WTC11 (cell line): ENCODE measurements at regions not wholly inside any gene's neighbourhood (a gene's known extent, or its start where the extent isn't known, plus 50 kb on each side); places are given as distances from the start of the nearest gene placed in this dataset.

Source experiments
- ESRRA ChIP-seq: sonication (generic); formaldehyde crosslinking; IDR thresholded peaks from 2 replicates; pipeline ENCODE4 v1.8.1; 2022; ENCODE audit warnings: mild to moderate bottlenecking, missing genetic modification reagents, borderline replicate concordance
- GTF2I ChIP-seq: fragments of 250-450 bp; sonication (Bioruptor Pico); conservative IDR thresholded peaks from 2 replicates; pipeline ENCODE4 v1.4.0; 2021; ENCODE audit warnings: mild to moderate bottlenecking
- OVOL2 ChIP-seq: fragments of 250-450 bp; sonication (Bioruptor Pico); IDR thresholded peaks from 2 replicates; pipeline ENCODE4 v1.9.0; 2021; ENCODE audit warnings: mild to moderate bottlenecking, borderline replicate concordance
- ZBTB21 ChIP-seq: sonication (generic); formaldehyde crosslinking; IDR thresholded peaks from 2 replicates; pipeline ENCODE4 v1.8.1; 2023; ENCODE audit warnings: mild to moderate bottlenecking, missing genetic modification reagents, borderline replicate concordance
- ZNF121 ChIP-seq: sonication (generic); formaldehyde crosslinking; IDR thresholded peaks from 2 replicates; pipeline ENCODE4 v1.8.0; 2023; ENCODE audit warnings: missing genetic modification reagents
- ZNF219 ChIP-seq: sonication (generic); formaldehyde crosslinking; IDR thresholded peaks from 2 replicates; pipeline ENCODE4 v1.8.0; 2023; ENCODE audit warnings: missing genetic modification reagents, mild to moderate bottlenecking, borderline replicate concordance
- ZNF671 ChIP-seq: fragments of 250-450 bp; sonication (Bioruptor Pico); IDR thresholded peaks from 2 replicates; pipeline ENCODE4 v1.8.0; 2021; ENCODE audit warnings: mild to moderate bottlenecking
- TF ChIP-seq, protein P1 (sequence below): sonication (generic); formaldehyde crosslinking; IDR thresholded peaks from 2 replicates; pipeline ENCODE4 v1.8.1; 2023; ENCODE audit warnings: mild to moderate bottlenecking, missing genetic modification reagents
- TF ChIP-seq, protein P2 (sequence below): sonication (generic); formaldehyde crosslinking; IDR thresholded peaks from 2 replicates; pipeline ENCODE4 v1.8.1; 2023; ENCODE audit warnings: mild to moderate bottlenecking, moderate library complexity, missing genetic modification reagents
- TF ChIP-seq, protein P3 (sequence below): fragments of 250-450 bp; sonication (Bioruptor Pico); IDR thresholded peaks from 2 replicates; pipeline ENCODE4 v1.9.0; 2021; ENCODE audit warnings: moderate library complexity, mild to moderate bottlenecking, inconsistent platforms, borderline replicate concordance
- TF ChIP-seq, protein P4 (sequence below): sonication (generic); formaldehyde crosslinking; IDR thresholded peaks from 2 replicates; pipeline ENCODE4 v1.8.0; 2023; ENCODE audit warnings: missing genetic modification reagents, mild to moderate bottlenecking, borderline replicate concordance
- TF ChIP-seq, protein P5 (sequence below): fragments of 200-600 bp; IDR thresholded peaks from 2 replicates; pipeline ENCODE4 v1.8.0; 2022; ENCODE audit warnings: antibody characterized with exemption
- TF ChIP-seq, protein P6 (sequence below): sonication (generic); formaldehyde crosslinking; IDR thresholded peaks from 2 replicates; pipeline ENCODE4 v1.8.1; 2023; ENCODE audit warnings: mild to moderate bottlenecking, missing genetic modification reagents
- TF ChIP-seq, protein P7 (sequence below): sonication (generic); formaldehyde crosslinking; conservative IDR thresholded peaks from 2 replicates; pipeline ENCODE4 v1.8.1; 2022; ENCODE audit warnings: mild to moderate bottlenecking, missing genetic modification reagents

DNA sequence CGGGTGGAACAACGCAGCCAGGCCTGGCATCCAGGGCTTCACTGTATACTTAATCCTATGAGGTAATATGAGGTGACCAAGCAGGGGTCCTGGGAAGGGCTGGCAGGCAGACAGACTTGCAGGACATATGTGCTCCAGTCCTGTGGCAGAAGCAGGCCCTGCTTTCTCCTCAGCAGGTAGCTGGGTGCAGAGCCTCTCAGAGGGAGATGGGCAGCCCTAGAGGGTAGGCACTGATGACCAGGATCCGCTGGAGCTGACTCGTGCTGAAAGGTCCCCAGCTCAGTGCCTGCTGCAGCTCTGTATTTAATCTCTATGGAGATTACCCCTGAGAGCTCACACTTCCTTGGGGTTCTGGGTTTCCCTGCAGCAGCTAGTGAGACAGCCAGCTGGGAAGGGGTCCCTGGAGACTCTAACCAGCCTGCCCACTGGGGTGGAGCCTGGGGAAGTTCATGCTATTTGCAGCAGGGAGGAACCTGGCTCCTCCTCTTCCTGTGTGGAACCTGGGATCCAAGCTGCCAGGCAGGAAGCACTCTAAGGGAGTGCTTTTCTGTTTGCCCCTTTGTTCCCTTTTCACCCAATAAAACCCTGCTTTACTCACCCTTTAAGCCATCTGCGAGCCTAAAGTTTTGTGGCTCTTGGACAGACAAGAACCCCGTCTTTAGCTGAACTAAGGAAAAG, 339.2 kb downstream of the DCAF12L2 start (continued):
- TF ChIP-seq, protein P1, sequence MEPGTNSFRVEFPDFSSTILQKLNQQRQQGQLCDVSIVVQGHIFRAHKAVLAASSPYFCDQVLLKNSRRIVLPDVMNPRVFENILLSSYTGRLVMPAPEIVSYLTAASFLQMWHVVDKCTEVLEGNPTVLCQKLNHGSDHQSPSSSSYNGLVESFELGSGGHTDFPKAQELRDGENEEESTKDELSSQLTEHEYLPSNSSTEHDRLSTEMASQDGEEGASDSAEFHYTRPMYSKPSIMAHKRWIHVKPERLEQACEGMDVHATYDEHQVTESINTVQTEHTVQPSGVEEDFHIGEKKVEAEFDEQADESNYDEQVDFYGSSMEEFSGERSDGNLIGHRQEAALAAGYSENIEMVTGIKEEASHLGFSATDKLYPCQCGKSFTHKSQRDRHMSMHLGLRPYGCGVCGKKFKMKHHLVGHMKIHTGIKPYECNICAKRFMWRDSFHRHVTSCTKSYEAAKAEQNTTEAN (CRISPR knock-in tag), result no peak
- TF ChIP-seq, protein P2, sequence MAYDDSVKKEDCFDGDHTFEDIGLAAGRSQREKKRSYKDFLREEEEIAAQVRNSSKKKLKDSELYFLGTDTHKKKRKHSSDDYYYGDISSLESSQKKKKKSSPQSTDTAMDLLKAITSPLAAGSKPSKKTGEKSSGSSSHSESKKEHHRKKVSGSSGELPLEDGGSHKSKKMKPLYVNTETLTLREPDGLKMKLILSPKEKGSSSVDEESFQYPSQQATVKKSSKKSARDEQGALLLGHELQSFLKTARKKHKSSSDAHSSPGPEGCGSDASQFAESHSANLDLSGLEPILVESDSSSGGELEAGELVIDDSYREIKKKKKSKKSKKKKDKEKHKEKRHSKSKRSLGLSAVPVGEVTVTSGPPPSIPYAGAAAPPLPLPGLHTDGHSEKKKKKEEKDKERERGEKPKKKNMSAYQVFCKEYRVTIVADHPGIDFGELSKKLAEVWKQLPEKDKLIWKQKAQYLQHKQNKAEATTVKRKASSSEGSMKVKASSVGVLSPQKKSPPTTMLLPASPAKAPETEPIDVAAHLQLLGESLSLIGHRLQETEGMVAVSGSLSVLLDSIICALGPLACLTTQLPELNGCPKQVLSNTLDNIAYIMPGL, result no peak
- TF ChIP-seq ZNF671 (CRISPR knock-in tag) (no peak), ZBTB21 (CRISPR knock-in tag) (no peak), GTF2I (CRISPR knock-in tag) (no peak), ZNF121 (no peak), ESRRA (CRISPR knock-in tag) (no peak), OVOL2 (CRISPR knock-in tag) (no peak), ZNF219 (CRISPR knock-in tag) (no peak)
- TF ChIP-seq, protein P3, sequence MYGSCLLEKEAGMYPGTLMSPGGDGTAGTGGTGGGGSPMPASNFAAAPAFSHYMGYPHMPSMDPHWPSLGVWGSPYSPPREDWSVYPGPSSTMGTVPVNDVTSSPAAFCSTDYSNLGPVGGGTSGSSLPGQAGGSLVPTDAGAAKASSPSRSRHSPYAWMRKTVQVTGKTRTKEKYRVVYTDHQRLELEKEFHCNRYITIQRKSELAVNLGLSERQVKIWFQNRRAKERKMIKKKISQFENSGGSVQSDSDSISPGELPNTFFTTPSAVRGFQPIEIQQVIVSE (CRISPR knock-in tag), result no peak
- TF ChIP-seq, protein P4, sequence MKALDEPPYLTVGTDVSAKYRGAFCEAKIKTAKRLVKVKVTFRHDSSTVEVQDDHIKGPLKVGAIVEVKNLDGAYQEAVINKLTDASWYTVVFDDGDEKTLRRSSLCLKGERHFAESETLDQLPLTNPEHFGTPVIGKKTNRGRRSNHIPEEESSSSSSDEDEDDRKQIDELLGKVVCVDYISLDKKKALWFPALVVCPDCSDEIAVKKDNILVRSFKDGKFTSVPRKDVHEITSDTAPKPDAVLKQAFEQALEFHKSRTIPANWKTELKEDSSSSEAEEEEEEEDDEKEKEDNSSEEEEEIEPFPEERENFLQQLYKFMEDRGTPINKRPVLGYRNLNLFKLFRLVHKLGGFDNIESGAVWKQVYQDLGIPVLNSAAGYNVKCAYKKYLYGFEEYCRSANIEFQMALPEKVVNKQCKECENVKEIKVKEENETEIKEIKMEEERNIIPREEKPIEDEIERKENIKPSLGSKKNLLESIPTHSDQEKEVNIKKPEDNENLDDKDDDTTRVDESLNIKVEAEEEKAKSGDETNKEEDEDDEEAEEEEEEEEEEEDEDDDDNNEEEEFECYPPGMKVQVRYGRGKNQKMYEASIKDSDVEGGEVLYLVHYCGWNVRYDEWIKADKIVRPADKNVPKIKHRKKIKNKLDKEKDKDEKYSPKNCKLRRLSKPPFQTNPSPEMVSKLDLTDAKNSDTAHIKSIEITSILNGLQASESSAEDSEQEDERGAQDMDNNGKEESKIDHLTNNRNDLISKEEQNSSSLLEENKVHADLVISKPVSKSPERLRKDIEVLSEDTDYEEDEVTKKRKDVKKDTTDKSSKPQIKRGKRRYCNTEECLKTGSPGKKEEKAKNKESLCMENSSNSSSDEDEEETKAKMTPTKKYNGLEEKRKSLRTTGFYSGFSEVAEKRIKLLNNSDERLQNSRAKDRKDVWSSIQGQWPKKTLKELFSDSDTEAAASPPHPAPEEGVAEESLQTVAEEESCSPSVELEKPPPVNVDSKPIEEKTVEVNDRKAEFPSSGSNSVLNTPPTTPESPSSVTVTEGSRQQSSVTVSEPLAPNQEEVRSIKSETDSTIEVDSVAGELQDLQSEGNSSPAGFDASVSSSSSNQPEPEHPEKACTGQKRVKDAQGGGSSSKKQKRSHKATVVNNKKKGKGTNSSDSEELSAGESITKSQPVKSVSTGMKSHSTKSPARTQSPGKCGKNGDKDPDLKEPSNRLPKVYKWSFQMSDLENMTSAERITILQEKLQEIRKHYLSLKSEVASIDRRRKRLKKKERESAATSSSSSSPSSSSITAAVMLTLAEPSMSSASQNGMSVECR, result no peak
- TF ChIP-seq, protein P5, sequence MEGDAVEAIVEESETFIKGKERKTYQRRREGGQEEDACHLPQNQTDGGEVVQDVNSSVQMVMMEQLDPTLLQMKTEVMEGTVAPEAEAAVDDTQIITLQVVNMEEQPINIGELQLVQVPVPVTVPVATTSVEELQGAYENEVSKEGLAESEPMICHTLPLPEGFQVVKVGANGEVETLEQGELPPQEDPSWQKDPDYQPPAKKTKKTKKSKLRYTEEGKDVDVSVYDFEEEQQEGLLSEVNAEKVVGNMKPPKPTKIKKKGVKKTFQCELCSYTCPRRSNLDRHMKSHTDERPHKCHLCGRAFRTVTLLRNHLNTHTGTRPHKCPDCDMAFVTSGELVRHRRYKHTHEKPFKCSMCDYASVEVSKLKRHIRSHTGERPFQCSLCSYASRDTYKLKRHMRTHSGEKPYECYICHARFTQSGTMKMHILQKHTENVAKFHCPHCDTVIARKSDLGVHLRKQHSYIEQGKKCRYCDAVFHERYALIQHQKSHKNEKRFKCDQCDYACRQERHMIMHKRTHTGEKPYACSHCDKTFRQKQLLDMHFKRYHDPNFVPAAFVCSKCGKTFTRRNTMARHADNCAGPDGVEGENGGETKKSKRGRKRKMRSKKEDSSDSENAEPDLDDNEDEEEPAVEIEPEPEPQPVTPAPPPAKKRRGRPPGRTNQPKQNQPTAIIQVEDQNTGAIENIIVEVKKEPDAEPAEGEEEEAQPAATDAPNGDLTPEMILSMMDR, result no peak
- TF ChIP-seq, protein P6, sequence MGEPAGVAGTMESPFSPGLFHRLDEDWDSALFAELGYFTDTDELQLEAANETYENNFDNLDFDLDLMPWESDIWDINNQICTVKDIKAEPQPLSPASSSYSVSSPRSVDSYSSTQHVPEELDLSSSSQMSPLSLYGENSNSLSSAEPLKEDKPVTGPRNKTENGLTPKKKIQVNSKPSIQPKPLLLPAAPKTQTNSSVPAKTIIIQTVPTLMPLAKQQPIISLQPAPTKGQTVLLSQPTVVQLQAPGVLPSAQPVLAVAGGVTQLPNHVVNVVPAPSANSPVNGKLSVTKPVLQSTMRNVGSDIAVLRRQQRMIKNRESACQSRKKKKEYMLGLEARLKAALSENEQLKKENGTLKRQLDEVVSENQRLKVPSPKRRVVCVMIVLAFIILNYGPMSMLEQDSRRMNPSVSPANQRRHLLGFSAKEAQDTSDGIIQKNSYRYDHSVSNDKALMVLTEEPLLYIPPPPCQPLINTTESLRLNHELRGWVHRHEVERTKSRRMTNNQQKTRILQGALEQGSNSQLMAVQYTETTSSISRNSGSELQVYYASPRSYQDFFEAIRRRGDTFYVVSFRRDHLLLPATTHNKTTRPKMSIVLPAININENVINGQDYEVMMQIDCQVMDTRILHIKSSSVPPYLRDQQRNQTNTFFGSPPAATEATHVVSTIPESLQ (CRISPR knock-in tag), result no peak
- TF ChIP-seq, protein P7, sequence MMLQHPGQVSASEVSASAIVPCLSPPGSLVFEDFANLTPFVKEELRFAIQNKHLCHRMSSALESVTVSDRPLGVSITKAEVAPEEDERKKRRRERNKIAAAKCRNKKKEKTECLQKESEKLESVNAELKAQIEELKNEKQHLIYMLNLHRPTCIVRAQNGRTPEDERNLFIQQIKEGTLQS (CRISPR knock-in tag), result no peak
